ENCODE measurements at regions not wholly inside any gene's neighbourhood (a gene's known extent, or its start where the extent isn't known, plus 50 kb on each side); places are given as distances from the start of the nearest gene placed in this dataset.

DNA sequence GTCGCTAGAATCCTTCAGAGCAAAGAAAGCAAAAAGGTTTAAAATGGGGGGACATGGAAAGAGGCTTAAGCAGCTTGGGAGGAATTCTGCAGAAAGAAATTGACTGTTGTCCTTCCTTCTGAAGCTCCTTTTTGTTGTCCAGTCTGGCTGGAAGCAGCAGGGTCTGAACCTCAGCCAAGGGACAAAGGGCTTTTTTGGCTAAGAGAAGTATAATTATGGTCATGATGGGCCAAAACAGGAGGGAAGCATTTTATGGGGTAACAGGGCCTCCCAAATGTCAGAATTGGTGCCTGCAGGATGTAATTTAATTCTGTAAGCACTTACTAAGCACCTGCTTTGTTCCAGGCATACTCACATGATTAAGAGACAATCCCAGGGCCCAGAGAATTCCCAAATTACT lies 74.2 kb upstream of the CPEB2 start:
- no peak for TF ChIP-seq ZNF274 (IDR thresholded peaks at IDR 0.05; ENCODE audit: low read depth, low read length)
- no peak for TF ChIP-seq SUZ12 (IDR thresholded peaks at IDR 0.05; ENCODE audit: extremely low read depth, insufficient read depth, insufficient read length)

Measured in NT2/D1 (cell line).